ENCODE measurements at regions not wholly inside any gene's neighbourhood (a gene's known extent, or its start where the extent isn't known, plus 50 kb on each side); places are given as distances from the start of the nearest gene placed in this dataset.

DNA sequence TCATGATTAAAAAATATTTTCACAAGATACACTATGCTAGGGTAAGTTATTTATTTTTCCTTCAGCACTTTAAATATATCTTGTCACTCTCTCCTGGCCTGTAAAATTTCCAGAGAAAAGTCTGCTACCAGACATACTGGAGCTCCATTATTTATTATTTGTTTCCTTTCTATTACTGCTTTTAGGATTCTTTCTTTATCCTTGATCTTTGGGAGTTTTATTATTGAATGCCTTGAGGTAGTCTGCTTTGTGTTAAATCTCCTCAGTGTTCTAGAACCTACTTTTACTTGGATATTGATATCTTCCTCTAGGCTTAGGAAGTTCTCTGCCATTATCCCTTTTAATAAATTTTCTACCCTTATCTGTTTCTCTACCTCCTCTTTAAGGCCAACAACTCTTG is 142.0 kb upstream of the TGFBR2 start:
- H3K27ac ChIP-seq: no peak overlapping the region
- TF ChIP-seq ZFX (IDR thresholded peaks at IDR 0.05; ENCODE audit: borderline replicate concordance): no peak
- TF ChIP-seq, protein P1, sequence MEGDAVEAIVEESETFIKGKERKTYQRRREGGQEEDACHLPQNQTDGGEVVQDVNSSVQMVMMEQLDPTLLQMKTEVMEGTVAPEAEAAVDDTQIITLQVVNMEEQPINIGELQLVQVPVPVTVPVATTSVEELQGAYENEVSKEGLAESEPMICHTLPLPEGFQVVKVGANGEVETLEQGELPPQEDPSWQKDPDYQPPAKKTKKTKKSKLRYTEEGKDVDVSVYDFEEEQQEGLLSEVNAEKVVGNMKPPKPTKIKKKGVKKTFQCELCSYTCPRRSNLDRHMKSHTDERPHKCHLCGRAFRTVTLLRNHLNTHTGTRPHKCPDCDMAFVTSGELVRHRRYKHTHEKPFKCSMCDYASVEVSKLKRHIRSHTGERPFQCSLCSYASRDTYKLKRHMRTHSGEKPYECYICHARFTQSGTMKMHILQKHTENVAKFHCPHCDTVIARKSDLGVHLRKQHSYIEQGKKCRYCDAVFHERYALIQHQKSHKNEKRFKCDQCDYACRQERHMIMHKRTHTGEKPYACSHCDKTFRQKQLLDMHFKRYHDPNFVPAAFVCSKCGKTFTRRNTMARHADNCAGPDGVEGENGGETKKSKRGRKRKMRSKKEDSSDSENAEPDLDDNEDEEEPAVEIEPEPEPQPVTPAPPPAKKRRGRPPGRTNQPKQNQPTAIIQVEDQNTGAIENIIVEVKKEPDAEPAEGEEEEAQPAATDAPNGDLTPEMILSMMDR (IDR thresholded peaks at IDR 0.05): no peak

DNA sequence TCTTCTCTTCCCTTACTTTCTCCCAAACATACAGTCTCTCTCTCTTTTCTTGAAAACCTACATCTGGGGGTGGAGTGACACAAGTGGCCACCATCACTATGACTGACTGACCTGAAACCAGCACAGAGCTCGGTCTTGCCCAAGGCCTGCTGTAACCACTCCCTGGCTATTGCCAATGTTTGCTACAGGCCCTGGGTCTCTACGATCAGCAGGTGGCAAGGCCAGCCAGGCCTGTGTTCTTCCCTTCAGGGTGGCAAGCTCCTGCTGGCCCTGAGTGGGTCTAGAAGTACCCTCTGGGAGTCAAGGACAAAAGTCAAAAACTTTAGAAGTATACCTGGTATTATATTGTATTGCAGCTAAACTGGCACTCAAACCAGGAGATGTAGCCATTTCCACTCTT is 140.9 kb upstream of the TGFBR2 start:
- TF ChIP-seq, protein P1 (IDR thresholded peaks at IDR 0.05): no peak
- TF ChIP-seq ZFX (IDR thresholded peaks at IDR 0.05; ENCODE audit: borderline replicate concordance): no peak
- no peak overlapping the region for H3K27ac ChIP-seq

DNA sequence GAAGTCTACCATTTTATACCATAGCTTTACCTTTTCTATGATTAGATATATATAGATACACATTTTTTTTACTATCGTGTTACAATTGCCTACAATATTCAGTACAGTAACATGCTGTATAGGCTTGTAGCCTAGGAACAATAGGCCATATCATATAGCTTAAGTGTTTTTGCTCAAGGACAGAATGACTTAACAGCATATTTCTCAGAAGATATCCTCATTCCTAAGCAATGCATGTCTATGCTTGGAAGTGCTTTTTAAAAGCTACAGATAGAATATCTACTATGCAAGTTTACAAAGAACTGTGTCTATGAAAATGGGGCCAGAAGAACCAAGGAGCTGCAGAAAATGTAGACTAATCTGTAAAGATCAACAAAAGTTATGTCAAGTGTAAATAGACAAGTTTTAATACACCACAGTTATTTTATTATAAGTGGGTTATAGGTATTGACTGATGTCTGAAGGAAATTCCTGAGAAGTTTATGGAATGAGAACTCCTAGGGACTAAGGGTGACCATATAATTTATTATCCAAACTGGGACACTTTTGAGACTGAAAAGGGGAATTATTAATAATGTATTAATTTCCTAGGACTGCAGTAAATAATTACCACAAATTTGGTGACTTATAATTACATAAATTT is 138.7 kb upstream of the TGFBR2 start:
- no peak overlapping the region for H3K27ac ChIP-seq
- TF ChIP-seq ZFX (IDR thresholded peaks at IDR 0.05; ENCODE audit: borderline replicate concordance): no peak
- TF ChIP-seq, protein P1 (IDR thresholded peaks at IDR 0.05): no peak

DNA sequence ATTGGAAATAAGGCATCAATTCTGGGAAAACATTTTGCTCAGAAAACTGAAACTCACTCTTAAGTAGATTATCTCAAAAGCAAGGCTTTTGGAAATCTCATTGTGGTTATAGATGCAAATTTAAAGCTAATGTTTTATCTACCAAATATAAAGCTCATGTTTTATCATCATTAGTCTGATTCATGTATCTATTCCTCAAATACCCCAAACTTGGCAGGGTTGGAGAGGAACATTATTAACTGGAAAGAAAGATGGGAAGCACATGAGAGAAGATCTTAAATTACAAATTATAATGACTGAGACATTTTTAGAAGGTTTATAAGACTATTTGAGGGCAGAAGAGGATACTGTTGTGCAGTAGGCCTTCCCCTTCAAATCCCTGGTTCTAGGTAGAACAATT is 137.3 kb upstream of the TGFBR2 start:
- H3K27ac ChIP-seq: no peak overlapping the region
- TF ChIP-seq ZFX (IDR thresholded peaks at IDR 0.05; ENCODE audit: borderline replicate concordance): no peak
- TF ChIP-seq, protein P1 (IDR thresholded peaks at IDR 0.05): no peak

DNA sequence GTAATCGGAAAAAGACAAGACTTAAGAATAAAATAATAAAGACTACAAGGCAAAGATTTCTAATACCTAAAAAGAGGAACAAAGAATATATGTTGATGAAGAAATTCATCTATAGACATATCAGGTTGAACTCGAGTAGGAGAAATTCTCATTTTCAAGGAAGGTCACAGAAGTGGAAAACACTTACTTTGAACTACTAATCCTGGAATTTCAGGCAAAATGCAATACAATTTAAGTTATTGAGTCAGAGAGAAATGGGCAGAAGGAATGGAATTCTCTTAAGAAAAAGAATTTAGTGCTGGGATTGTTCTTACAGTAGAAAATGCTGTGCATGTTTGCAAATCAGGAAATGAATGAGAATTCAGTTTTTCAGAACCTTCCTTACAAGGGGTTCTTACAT is 135.9 kb upstream of the TGFBR2 start:
- no peak overlapping the region for H3K27ac ChIP-seq
- no peak for TF ChIP-seq ZFX (IDR thresholded peaks at IDR 0.05; ENCODE audit: borderline replicate concordance)
- TF ChIP-seq, protein P1 (IDR thresholded peaks at IDR 0.05): no peak

DNA sequence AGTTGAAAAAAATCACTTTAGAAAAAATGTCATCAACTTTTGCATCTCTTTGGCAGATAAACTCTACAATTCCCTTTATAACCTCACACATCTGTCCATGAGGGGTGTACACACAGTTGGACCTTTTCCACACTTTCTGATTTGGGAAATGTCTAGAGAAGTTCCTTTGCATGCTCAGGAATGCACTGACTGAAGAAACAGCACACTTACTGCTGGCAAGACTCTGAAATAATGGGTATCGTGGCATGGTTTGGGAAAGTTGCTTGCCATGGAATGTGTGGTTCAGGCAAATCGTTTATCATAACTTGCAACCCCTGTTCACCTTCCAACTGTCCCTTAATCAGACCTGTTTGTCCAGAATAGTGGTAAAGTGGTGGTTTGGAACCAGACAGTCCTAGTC is 135.3 kb upstream of the TGFBR2 start:
- no peak overlapping the region for H3K27ac ChIP-seq
- TF ChIP-seq, protein P1 (IDR thresholded peaks at IDR 0.05): no peak
- no peak for TF ChIP-seq ZFX (IDR thresholded peaks at IDR 0.05; ENCODE audit: borderline replicate concordance)

DNA sequence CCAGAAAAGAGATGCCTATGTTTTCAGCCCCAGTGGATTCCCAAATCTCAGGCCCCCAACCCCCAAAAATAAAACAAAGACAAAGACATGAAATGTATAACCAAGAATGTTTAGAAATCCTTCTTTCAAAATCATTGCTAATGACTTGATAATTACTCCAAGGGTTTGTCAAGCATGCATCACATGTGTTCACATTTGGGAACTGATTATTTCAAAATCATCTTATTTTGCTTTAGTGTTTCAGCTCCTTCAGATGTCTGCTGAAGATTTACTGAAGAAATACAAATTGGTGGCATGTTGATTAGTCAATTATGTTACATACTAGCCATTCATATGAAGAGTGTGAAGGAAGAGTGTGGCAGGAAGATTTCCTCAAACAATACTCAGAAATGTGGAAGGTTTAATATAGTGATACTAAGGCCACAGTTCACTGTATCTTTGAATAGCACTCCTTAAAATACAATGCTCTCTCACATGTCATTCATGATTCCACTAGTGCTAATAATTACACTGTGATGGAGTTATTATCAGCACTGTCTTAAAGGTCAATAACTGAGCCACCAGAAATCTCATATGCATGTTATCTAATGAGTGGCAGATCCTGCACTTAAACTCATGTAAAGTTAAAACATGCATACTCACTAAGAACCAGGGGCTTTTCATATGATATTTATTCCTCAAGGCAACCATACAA is 134.5 kb upstream of the TGFBR2 start:
- H3K27ac ChIP-seq: no peak overlapping the region
- TF ChIP-seq, protein P1 (IDR thresholded peaks at IDR 0.05): no peak
- TF ChIP-seq ZFX (IDR thresholded peaks at IDR 0.05; ENCODE audit: borderline replicate concordance): no peak

All from 22Rv1 (cell line).